DND-41 (cell line): ENCODE measurements at regions not wholly inside any gene's neighbourhood (a gene's known extent, or its start where the extent isn't known, plus 50 kb on each side); places are given as distances from the start of the nearest gene placed in this dataset.
"Not testable (repeated sequence)": the region's sequence is repeated elsewhere in the genome, so short reads cannot be mapped to it uniquely, and the experiment has no call there.

Experiments
- EZH2 ChIP-seq: IDR thresholded peaks from 3 replicates; pipeline ENCODE4 v1.6.1; 2012; ENCODE audit warnings: borderline replicate concordance, low read depth, mild to moderate bottlenecking, moderate library complexity, low read length, inconsistent platforms; ENCODE audit not compliant: severe bottlenecking
- TF ChIP-seq, protein P1 (sequence below): IDR thresholded peaks from 2 replicates; pipeline ENCODE4 v1.5.1; 2012; ENCODE audit warnings: borderline replicate concordance, low read length, moderate library complexity, mild to moderate bottlenecking; ENCODE audit not compliant: poor library complexity, severe bottlenecking; ENCODE audit errors: extremely low read depth

DNA sequence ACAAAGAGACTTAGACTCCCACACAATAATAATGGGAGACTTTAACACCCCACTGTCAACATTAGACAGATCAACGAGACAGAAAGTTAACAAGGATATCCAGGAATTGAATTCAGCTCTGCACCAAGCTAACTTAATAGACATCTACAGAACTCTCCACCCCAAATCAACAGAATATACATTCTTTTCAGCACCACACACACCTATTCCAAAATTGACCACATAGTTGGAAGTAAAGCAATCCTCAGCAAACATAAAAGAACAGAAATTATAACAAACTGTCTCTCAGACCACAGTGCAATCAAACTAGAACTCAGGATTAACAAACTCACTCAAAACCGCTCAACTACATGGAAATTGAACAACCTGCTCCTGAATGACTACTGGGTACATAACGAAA lies 68.2 kb upstream of the SKAP2 start:
- TF ChIP-seq, protein P1, sequence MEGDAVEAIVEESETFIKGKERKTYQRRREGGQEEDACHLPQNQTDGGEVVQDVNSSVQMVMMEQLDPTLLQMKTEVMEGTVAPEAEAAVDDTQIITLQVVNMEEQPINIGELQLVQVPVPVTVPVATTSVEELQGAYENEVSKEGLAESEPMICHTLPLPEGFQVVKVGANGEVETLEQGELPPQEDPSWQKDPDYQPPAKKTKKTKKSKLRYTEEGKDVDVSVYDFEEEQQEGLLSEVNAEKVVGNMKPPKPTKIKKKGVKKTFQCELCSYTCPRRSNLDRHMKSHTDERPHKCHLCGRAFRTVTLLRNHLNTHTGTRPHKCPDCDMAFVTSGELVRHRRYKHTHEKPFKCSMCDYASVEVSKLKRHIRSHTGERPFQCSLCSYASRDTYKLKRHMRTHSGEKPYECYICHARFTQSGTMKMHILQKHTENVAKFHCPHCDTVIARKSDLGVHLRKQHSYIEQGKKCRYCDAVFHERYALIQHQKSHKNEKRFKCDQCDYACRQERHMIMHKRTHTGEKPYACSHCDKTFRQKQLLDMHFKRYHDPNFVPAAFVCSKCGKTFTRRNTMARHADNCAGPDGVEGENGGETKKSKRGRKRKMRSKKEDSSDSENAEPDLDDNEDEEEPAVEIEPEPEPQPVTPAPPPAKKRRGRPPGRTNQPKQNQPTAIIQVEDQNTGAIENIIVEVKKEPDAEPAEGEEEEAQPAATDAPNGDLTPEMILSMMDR, result not testable (repeated sequence)
- not testable (repeated sequence) for TF ChIP-seq EZH2
